Keratinocyte (primary cell): ENCODE measurements at regions not wholly inside any gene's neighbourhood (a gene's known extent, or its start where the extent isn't known, plus 50 kb on each side); places are given as distances from the start of the nearest gene placed in this dataset.

ENCODE experiments used
- DNase-seq: peaks from one replicate; pipeline ENCODE4 v3.0.0-alpha.2; 2011; ENCODE audit warnings: low read depth, missing footprints, low spot score
- FAIRE-seq: peaks from 2 replicates; lab custom pipeline; 2011; peaks lifted over from hg19 to GRCh38; lab: Jason Lieb, UNC
- H2AFZ ChIP-seq: 2 replicates; pipeline ENCODE4 v1.6.0; 2012; ENCODE audit warnings: low read length, control low read depth, inconsistent platforms; ENCODE audit not compliant: control insufficient read depth
- H3K27ac ChIP-seq: 2 replicates; pipeline ENCODE4 v1.5.1; 2011; ENCODE audit warnings: low read length; ENCODE audit not compliant: control insufficient read depth, insufficient read depth
- H3K27me3 ChIP-seq: 3 replicates; pipeline ENCODE4 v1.6.0; 2011; ENCODE audit warnings: low read length; ENCODE audit not compliant: control insufficient read depth, insufficient read depth; ENCODE audit errors: extremely low read depth
- H3K36me3 ChIP-seq, 2 experiments: 2 replicates in 1 of 2; 3 replicates in 1 of 2; pipeline ENCODE4 v1.5.1; 2011; ENCODE audit warnings: low read length in 2 of 2, mild to moderate bottlenecking in 1 of 2; ENCODE audit not compliant: control insufficient read depth in 2 of 2, insufficient read depth in 2 of 2; ENCODE audit errors: extremely low read depth in 1 of 2
- H3K4me1 ChIP-seq: 3 replicates; pipeline ENCODE4 v1.5.1; 2011; ENCODE audit warnings: low read length; ENCODE audit not compliant: control insufficient read depth, insufficient read depth; ENCODE audit errors: extremely low read depth
- H3K4me2 ChIP-seq: 3 replicates; pipeline ENCODE4 v1.6.0; 2011; ENCODE audit warnings: low read depth, low read length; ENCODE audit not compliant: control insufficient read depth, insufficient read depth; ENCODE audit errors: extremely low read depth
- H3K4me3 ChIP-seq, 3 experiments: fragments of 200-600 bp in 1 of 3; sonication (generic) in 1 of 3; 2 replicates in 2 of 3; 3 replicates in 1 of 3; pipeline ENCODE4 v1.5.1; 2011 to 2016; ENCODE audit warnings: low read length in 3 of 3, mild to moderate bottlenecking in 3 of 3, control low read depth in 2 of 3, inconsistent platforms in 1 of 3, low read depth in 1 of 3, mixed read lengths in 1 of 3, mixed run types in 1 of 3, moderate library complexity in 1 of 3; ENCODE audit not compliant: control insufficient read depth in 2 of 3, insufficient read depth in 2 of 3; ENCODE audit errors: extremely low read depth in 1 of 3
- H3K79me2 ChIP-seq: 2 replicates; pipeline ENCODE4 v1.6.0; 2012; ENCODE audit warnings: low read length; ENCODE audit not compliant: control insufficient read depth, insufficient read depth
- H3K9ac ChIP-seq: 3 replicates; pipeline ENCODE4 v1.6.0; 2011; ENCODE audit warnings: low read length; ENCODE audit not compliant: control insufficient read depth, insufficient read depth; ENCODE audit errors: extremely low read depth
- H3K9me1 ChIP-seq: 3 replicates; pipeline ENCODE4 v1.6.0; 2011; ENCODE audit warnings: low read length; ENCODE audit not compliant: control insufficient read depth, insufficient read depth; ENCODE audit errors: extremely low read depth
- H3K9me3 ChIP-seq: 2 replicates; pipeline ENCODE4 v1.5.1; 2012; ENCODE audit warnings: low read depth, low read length; ENCODE audit not compliant: control insufficient read depth
- H4K20me1 ChIP-seq: 3 replicates; pipeline ENCODE4 v1.6.0; 2011; ENCODE audit warnings: low read length; ENCODE audit not compliant: control insufficient read depth, insufficient read depth; ENCODE audit errors: extremely low read depth
- CTCF ChIP-seq, 3 experiments: IDR thresholded peaks in 1 of 3; conservative IDR thresholded peaks in 1 of 3; optimal IDR thresholded peaks in 1 of 3; 2 replicates in 2 of 3; 3 replicates in 1 of 3; pipeline versions ENCODE3 to v1.5.1; 2011; ENCODE audit warnings: low read length in 3 of 3, mild to moderate bottlenecking in 3 of 3, moderate library complexity in 2 of 3, control low read depth in 1 of 3, inconsistent platforms in 1 of 3; ENCODE audit not compliant: insufficient read depth in 2 of 3; ENCODE audit errors: extremely low read depth in 1 of 3
- EZH2 ChIP-seq: IDR thresholded peaks from one replicate; pipeline ENCODE4 v1.6.1; 2012; ENCODE audit warnings: inconsistent platforms, mild to moderate bottlenecking, low read length, moderate library complexity
- dilution Hi-C: fragments of 300-500 bp; cut with MboI; formaldehyde crosslinking; loops from one replicate; pipeline ENCODE4 v1.7.0; 2020; ENCODE audit warnings: low sequenced_read_pairs; ENCODE audit not compliant: extremely low pct_ligation_motif_present

DNA sequence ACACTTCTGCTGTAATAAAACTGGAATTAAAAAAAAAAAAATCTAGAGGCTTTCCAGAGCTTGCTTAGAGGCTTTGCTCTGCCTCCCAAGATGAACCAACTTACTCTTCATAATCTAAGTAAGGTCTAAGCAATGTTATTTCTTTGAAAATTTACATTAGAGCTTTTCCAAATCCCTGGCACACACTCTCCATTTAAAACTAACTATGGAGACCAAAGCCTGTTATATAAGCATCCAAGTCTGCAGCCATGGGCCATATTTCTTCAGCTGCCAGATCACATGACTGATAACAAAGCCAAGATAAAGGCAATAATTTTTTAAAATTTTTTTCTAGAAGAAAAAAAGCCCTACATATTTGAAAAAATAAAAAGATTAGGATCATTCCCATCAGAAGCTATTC lies 55.0 kb upstream of the ARHGEF3 start:
- H3K9me1 ChIP-seq: no peaks in the 10 kb centered on the region
- H3K27ac ChIP-seq: no peak overlapping the region
- TF ChIP-seq CTCF (optimal IDR thresholded peaks at IDR 0.05 in 1 of 3, IDR thresholded peaks at IDR 0.05 in 1 of 3, conservative IDR thresholded peaks at IDR 0.05 in 1 of 3; ENCODE audit: extremely low read depth in 1 of 3, insufficient read depth in 2 of 3, low read length in 3 of 3) (no peak), EZH2 (no peak)
- H3K79me2 ChIP-seq: no peaks in the 10 kb centered on the region
- H2AFZ ChIP-seq: no peak overlapping the region
- dilution Hi-C loops: no loop called here
- H3K4me3 ChIP-seq: no peak overlapping the region
- H3K9ac ChIP-seq: no peak overlapping the region
- peaks cover 17% of the 10 kb centered on the region for H3K4me1 ChIP-seq
- no peaks in the 10 kb centered on the region for H3K36me3 ChIP-seq
- no peaks in the 10 kb centered on the region for H4K20me1 ChIP-seq
- no peak overlapping the region for H3K4me2 ChIP-seq
- DNase-seq (no peak), FAIRE-seq (no peak)
- no peaks in the 10 kb centered on the region for H3K9me3 ChIP-seq
- no peaks in the 10 kb centered on the region for H3K27me3 ChIP-seq

DNA sequence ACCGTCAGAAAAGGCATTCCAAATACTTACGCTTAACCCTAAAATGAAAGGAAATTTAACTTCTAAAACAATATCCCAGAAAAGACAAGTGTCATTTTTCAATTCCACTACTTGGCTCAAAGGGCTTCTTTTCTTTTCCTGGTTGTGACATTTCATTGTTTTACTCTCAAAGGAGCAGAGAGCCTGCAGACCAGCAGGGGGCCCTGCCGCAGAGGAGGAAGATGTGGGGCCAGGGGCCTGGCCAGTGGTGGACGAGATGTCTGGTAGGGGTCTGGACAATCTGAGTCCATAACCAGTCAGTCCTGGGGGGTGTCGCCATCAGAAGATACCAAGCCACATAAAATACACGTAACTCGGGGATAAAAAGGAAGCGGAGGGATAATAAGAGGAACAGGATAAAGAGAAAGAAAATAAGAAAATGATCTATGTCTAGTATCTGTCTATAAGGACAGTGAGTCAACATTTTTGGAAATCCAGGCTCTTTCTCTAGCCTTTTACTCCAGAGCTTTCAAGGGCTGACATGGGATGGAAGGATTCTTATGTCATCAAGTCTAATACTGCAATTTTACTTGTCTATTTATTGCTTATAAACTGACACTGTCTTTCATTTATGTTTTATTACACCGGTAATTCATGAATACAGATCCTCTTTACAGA lies 54.2 kb upstream of the ARHGEF3 start:
- no peak overlapping the region for H3K27ac ChIP-seq
- no peak for DNase-seq
- H2AFZ ChIP-seq: no peak overlapping the region
- no peaks in the 10 kb centered on the region for H3K79me2 ChIP-seq
- no peak overlapping the region for H3K9ac ChIP-seq
- H3K9me1 ChIP-seq: no peaks in the 10 kb centered on the region
- no peak overlapping the region for H3K4me2 ChIP-seq
- H3K4me1 ChIP-seq: peaks cover 24% of the 10 kb centered on the region
- H3K4me3 ChIP-seq: no peak overlapping the region
- H3K27me3 ChIP-seq: no peaks in the 10 kb centered on the region
- H3K36me3 ChIP-seq: no peaks in the 10 kb centered on the region
- H4K20me1 ChIP-seq: no peaks in the 10 kb centered on the region
- FAIRE-seq: peak; percentile 43
- TF ChIP-seq CTCF (optimal IDR thresholded peaks at IDR 0.05 in 1 of 3, IDR thresholded peaks at IDR 0.05 in 1 of 3, conservative IDR thresholded peaks at IDR 0.05 in 1 of 3; ENCODE audit: extremely low read depth in 1 of 3, insufficient read depth in 2 of 3, low read length in 3 of 3) (peak; percentile 51 to 68 (median 57)), EZH2 (no peak)
- H3K9me3 ChIP-seq: no peaks in the 10 kb centered on the region
- dilution Hi-C loops: no loop called here
